Right lobe of liver (tissue), 4 donors: ENCODE measurements at regions not wholly inside any gene's neighbourhood (a gene's known extent, or its start where the extent isn't known, plus 50 kb on each side); places are given as distances from the start of the nearest gene placed in this dataset.

Experiments
- CTCF ChIP-seq, 4 donors: fragments of 200-600 bp in 3 of 4; fragments of 450-650 bp in 1 of 4; IDR thresholded peaks; one replicate each; pipeline versions ENCODE4 v1.5.1 to v1.8.0; 2016 to 2022; ENCODE audit warnings: antibody characterized with exemption in 4 of 4, mild to moderate bottlenecking in 2 of 4
- POLR2A ChIP-seq: fragments of 450-650 bp; IDR thresholded peaks from one replicate; pipeline ENCODE4 v1.6.1; 2017; ENCODE audit warnings: antibody characterized with exemption, mild to moderate bottlenecking
- donor health status: DM: no; HTN: no; CAD: no.
- donor health status: DM: no; HTN: no; CAD: no.
- donor health status: DM: no; HTN: yes; CAD: no.

- no peak for TF ChIP-seq POLR2A
- TF ChIP-seq CTCF (IDR thresholded peaks at IDR 0.05), result no peak
Observed at GRCh38 chr2:161039071-161039470, 121.2 kb upstream of the TANK start.
